ELF-1 (cell line): ENCODE measurements at regions not wholly inside any gene's neighbourhood (a gene's known extent, or its start where the extent isn't known, plus 50 kb on each side); places are given as distances from the start of the nearest gene placed in this dataset.

ENCODE experiments used
- DNase-seq: peaks from one replicate; pipeline ENCODE4 v3.0.0-alpha.2; 2016; ENCODE audit warnings: low read depth, low spot score

DNA sequence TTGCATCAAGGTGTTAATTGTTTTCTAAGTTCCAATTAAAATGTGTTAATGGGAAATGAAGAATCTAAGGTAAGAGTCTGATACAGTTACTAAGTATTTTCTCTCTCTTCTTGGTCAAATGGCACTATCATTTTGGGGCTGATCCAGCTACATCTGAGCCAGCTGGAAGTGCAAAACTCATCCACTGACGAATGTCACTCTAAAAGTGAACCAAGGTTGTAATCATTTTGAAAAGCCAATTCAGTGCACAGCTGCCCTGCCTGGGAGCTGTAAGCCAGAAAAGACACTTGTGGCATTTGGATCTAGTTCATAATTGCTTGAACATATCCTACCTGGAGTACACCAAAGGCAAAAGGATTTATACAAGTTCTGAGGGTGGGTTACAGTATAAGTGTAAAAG is 1011.3 kb downstream of the AACS start:
- no peak for DNase-seq

- DNase-seq = no peak
These were observed 1018.7 kb downstream of the AACS start for GRCh38 chr12:126083926-126084325.

- no peak for DNase-seq
These were observed 1019.2 kb downstream of the AACS start for GRCh38 chr12:126084480-126084879.

DNA sequence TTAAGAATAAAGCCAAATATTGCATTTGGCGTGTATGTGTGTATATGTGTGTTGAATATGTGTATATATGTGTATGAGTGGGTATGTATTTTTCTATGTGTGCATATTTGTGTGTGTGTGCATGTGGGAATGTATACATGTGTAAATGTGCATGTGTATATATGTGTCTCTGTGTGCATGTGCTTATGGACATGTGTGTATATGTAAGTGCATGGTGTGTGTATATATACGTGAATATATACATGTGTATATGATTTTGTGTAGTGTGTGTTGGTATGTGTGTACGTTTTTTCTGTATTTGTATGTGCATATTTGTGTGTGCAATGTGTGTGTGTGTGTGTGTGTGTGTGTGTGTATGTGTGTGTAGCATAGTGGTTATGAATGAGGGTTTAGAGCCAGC is 1021.0 kb downstream of the AACS start:
- no peak for DNase-seq

DNA sequence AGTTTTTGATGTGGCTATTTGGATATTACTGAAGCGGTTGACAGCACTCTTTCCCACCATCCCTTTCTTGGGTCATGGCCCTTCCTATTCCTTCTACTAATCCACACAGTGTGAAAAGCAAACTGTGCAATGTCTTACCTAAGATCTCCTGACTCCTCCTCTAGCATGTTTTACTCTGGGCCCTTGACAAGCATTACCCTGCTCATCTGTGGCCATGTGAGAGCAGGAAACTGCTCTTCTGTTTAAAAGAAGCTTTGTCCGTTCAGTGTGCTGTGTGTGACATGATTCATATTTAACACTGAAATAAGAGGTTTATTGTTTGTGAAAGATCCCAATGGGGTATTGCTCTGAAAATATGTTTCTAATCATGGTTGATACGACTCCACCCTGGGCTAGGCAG is 1022.5 kb downstream of the AACS start:
- DNase-seq = no peak

GRCh38 chr12:126093908-126094307 is 1028.7 kb downstream of the AACS start:
- peak; percentile 16 for DNase-seq

GRCh38 chr12:126095748-126096510 is 1030.7 kb downstream of the AACS start:
- no peak for DNase-seq

DNA sequence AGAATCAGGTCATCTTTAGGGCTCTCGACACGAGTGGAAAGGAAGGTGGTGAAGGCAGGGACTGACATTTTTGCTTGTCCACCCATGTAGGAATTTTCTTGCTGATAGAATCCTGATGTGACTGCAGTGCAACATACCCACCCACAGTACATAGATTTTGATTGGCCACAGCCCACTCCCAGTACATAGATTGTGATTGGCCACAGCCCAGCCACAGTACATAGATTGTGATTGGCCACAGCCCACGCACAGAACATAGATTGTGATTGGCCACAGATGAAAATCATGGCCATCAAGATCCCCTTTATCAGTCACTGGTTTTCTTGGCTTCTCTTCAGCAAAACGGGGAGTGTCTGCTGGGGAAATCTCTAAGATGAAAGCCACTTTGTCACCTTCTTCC is 1041.5 kb downstream of the AACS start:
- DNase-seq = no peak

- DNase-seq = no peak
These were observed 1042.4 kb downstream of the AACS start for GRCh38 chr12:126107659-126108058.

DNA sequence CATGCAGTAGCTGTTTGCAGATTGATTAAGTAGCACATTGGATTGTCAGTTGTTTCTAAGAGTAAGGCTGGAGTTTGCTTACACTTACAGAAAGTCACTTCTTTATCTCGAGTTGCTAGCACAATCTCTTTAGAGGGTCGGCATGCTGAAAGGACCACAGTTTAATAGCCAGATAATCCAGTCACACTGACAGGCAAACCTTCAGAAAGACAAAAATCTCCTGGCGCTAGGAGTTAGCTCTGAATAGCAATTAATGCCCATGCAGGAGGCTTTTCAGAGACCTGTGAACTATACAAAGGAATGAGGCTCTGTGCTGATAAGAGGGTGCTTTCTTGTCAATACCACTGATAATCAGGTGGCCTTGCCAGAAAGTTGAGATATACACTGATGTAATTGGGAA is 1043.0 kb downstream of the AACS start:
- DNase-seq = no peak

DNA sequence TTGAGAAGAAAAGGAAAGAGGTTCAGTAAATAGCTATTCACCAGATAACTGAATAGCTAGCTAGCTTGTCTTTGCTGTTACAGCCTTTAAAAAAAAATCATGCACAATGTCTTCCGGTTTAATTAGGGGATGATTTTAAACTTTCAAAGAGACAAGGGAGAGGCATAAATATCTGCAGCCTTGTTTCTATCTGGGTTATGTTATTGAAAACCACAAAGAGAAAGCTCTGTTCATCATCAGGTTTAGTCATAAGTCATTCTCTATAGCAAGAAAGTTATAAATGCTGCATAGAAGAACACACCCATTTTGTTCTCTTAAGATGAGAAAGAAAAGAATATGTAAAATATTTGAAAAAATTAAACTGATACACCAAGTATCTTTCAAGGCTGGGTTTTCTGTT is 1046.9 kb downstream of the AACS start:
- no peak for DNase-seq

DNA sequence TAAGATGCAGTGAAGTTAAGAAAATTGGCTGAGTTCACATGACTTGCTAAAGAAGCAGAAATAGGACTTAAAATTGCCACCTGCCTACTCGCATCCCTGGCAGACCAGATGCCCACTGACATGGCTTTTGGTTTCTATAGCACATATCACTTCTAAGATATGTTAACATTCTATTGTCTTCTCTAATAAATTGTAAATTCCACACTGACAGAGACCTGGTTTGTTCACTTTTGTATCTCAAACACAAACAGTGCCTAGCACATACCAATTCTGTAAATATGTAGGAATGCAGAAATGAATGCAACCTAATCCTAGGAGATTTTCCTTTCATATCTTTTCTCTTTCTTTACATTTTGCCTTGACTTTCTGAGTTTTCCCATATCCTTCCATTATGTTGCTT is 1047.6 kb downstream of the AACS start:
- no peak for DNase-seq

GRCh38 chr12:126114441-126114840 is 1049.2 kb downstream of the AACS start:
- DNase-seq = no peak

DNA sequence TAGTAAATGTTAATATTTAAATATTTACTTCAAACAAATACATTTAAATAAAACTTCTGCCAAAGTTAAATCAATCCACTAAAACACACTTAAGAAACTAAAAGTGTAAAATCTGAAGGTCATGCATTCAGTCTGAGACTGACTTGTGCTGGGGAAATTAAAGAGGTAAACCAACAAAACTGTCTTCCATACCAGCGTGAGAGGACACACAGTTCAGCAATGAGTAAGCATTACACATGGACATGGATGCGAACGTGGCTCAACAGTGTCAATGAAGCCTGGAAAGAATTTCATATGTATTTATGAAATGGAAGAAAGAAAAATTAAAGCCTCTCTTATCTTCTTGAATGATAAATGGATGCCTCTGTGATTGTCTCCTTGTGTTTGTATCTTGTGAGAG is 1052.3 kb downstream of the AACS start:
- no peak for DNase-seq

- DNase-seq = no peak
These were observed 1074.1 kb downstream of the AACS start for GRCh38 chr12:126139355-126139754.

DNA sequence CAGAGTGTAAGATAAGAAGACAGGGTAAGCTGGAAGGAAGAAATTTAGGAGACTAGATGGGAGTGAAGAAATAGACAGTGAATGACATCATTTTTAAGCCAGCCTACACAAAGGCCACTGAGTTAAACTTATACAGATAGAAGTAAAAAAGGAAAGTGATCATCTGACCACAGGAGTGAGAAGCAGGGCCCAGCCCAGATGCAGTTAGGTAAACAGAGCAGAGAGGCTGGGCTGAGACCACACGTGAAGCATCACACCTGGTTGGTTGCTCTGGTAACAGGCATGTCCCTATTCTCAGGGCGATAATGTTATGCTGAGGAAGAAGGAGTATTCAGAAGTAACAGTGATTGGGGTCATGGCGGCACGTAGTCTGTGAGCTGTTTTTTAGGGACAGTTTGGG is 1079.4 kb downstream of the AACS start:
- DNase-seq = no peak

GRCh38 chr12:126147321-126147720 is 1082.1 kb downstream of the AACS start:
- no peak for DNase-seq

DNA sequence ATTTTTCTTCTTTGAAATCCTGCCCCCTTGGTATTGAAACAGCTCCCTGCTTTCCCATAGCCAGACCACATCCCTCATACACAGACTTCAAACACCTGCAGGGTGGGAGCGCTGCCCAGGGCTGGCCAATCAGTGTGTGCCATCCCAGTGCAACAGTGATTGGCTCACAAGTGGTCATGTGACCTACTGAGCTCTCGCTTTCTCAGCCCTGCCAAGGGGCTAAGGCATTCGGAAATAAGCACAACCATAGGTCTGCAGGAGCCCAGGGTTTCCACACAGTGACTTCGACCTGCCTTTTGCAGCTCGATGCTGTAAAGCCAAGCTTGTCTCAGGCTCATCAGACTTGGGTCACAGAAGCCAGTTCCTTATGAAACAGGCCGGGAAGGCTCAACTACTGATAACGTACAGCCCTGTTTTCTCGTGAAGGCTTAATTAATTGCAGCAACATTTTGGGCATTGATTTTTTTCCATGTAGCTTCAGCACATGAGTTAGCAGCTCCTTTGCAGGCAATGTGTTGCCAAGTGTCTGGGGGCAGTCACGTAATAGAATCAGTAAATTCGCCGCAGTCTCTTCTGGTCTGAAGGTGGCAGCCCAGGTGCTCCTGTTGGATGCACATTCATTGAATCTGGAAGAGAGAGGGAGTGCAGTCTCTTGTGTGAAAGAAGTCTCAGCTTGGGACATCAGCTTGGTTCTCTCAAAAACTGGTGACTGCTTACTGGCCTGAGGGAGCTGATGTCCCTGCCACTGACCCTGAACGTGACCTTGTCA is 1091.8 kb downstream of the AACS start:
- peak; percentile 30 for DNase-seq

- no peak for DNase-seq
These were observed 1092.3 kb downstream of the AACS start for GRCh38 chr12:126157575-126157966.

GRCh38 chr12:126159139-126159538 is 1093.9 kb downstream of the AACS start:
- no peak for DNase-seq

DNA sequence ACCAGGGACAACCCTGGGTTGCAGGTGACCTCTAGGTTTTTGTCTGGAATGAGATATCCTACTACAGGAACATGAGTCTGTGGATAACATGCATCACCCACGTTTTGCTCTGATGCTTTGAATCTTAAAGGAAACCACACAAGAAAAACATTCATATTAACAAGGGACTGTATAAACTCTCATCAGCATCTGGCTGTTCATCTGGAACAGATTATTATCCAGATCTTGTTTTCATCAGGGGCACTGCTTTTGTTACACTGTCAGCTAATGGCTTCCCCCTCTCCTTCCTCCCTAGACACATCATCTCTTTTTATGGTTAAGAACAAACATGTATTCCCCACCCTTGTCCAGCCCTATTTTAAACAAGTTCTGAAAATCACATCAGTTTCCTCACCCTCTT is 1095.7 kb downstream of the AACS start:
- no peak for DNase-seq

- no peak for DNase-seq
These were observed 1098.7 kb downstream of the AACS start for GRCh38 chr12:126163984-126164383.

GRCh38 chr12:126171937-126172559 is 1106.8 kb downstream of the AACS start:
- no peak for DNase-seq
